Small intestine (tissue), 7 donors: ENCODE measurements at regions not wholly inside any gene's neighbourhood (a gene's known extent, or its start where the extent isn't known, plus 50 kb on each side); places are given as distances from the start of the nearest gene placed in this dataset.

Experiments used
- DNase-seq, 2 donors: peaks; one replicate each; pipeline versions ENCODE4 v3.0.0 to v3.0.0-alpha.2; 2013
- FAIRE-seq: peaks from 2 replicates; lab custom pipeline; 2012; peaks lifted over from hg19 to GRCh38; lab: Jason Lieb, UNC
- H3K27ac ChIP-seq, 3 donors: one replicate each; pipeline ENCODE4 v1.5.1; 2013; ENCODE audit warnings: low read length in 2 of 3, mild to moderate bottlenecking in 2 of 3, control low read depth in 1 of 3, inconsistent platforms in 1 of 3, low read depth in 1 of 3, moderate library complexity in 1 of 3
- H3K27me3 ChIP-seq, 3 donors: one replicate each; pipeline ENCODE4 v1.6.1; 2013; ENCODE audit warnings: low read length in 3 of 3, inconsistent platforms in 1 of 3; ENCODE audit not compliant: control insufficient read depth in 3 of 3, insufficient read depth in 3 of 3
- H3K36me3 ChIP-seq, 3 donors: one replicate each; pipeline ENCODE4 v1.6.1; 2013; ENCODE audit warnings: low read length in 3 of 3, inconsistent platforms in 1 of 3, low read depth in 1 of 3, mild to moderate bottlenecking in 1 of 3, moderate library complexity in 1 of 3; ENCODE audit not compliant: control insufficient read depth in 3 of 3, insufficient read depth in 2 of 3
- H3K4me1 ChIP-seq, 3 donors: one replicate each; pipeline ENCODE4 v1.6.1; 2013; ENCODE audit warnings: low read length in 2 of 3, inconsistent platforms in 1 of 3, low read depth in 1 of 3, mild to moderate bottlenecking in 1 of 3, moderate library complexity in 1 of 3; ENCODE audit not compliant: control insufficient read depth in 3 of 3, insufficient read depth in 2 of 3
- H3K4me3 ChIP-seq, 3 donors: one replicate each; pipeline ENCODE4 v1.5.1; 2013; ENCODE audit warnings: low read length in 3 of 3, control low read depth in 1 of 3, inconsistent platforms in 1 of 3, low read depth in 1 of 3, mild to moderate bottlenecking in 1 of 3, moderate library complexity in 1 of 3
- H3K9me3 ChIP-seq, 2 donors: one replicate each; pipeline ENCODE4 v1.6.1; 2013; ENCODE audit warnings: low read depth in 1 of 2, low read length in 1 of 2; ENCODE audit not compliant: control insufficient read depth in 2 of 2, insufficient read depth in 1 of 2
- WGBS, 3 donors: extraction: QIAGEN DNeasy Blood & Tissue Kit; methylation state at CpG; one replicate each; pipeline ENCODE4 v1.1.7; 2013; 5-methylcytosine and 5-hydroxymethylcytosine counted together
- donor health status: healthy with polysubstance abuse.
- donor health status: control.
- donor health status: control.
- donor health status: Bipolar disorder and iron deficiency.
- donor health status: healthy.

DNA sequence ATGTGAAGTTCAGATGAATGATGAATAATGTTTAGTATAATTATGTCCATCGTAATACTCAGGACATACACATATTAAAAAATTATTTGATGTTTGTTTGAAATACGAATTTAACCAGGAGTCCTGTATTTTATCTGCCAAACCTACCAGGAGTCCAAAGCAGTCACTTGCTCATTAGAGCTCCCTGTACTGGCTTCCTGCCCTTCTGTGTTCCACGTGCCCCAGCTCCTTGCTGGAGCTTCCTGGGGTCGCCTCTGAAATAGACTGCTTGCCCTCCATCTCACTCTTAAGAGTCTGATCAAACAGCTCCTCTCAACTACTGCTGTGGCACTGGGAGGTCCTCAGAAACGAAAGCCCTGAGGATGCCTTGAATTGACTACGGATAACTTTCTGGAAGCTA is 87.3 kb upstream of the DHRS4 start:
- FAIRE-seq (no peak), DNase-seq (no peak)
- Histone ChIP-seq H3K27ac (no peak overlapping the region), H3K4me3 (no peak overlapping the region), H3K9me3 (no peaks in the 10 kb centered on the region), H3K4me1 (no peaks in the 10 kb centered on the region), H3K27me3 (peaks cover 0 to 3% (median 2%) of the 10 kb centered on the region in 3 donors), H3K36me3 (no peaks in the 10 kb centered on the region)
- WGBS, 3 donors, result 64 to 74% (median 71%) methylated on average over 6 of the region's 6 CpGs

DNA sequence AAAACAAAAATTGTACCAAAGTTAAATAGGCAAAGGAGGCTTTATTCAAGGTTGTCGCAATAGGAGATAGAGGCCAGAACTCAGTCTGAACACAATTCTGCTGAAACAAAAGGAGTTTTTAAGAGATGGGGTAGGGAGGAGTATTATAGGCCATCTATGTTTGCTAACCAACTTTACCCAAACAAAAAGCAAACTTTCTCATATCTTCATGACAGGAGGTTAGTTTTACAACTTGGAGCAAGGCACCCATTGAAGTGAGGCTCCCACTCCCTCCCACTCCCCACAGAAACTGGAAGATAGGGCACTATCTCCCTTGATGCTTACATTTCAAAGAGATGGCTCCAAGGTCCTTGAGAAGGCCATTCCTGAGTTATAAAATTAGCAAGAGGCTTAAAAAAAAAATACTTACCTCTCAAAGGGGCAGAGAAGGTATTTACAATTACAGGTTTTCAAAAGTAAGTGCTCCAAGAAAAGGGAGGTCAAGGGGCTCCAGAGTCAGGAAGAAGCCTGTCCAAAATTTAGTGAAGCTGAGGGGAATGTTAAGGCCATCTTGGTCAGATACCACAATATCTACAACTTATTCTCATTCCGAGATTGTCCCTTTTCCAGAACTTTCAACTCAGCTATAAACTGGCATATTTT is 84.4 kb upstream of the DHRS4 start:
- Histone ChIP-seq H3K9me3 (peaks cover 0 to 2% of the 10 kb centered on the region in 2 donors), H3K4me1 (no peaks in the 10 kb centered on the region), H3K36me3 (no peaks in the 10 kb centered on the region), H3K27me3 (peaks cover 0 to 3% (median 2%) of the 10 kb centered on the region in 3 donors), H3K27ac (no peak overlapping the region), H3K4me3 (no peak overlapping the region)
- WGBS, 3 donors, result 87 to 98% (median 90%) methylated on average over 2 of the region's 2 CpGs
- FAIRE-seq (no peak), DNase-seq (no peak)

DNA sequence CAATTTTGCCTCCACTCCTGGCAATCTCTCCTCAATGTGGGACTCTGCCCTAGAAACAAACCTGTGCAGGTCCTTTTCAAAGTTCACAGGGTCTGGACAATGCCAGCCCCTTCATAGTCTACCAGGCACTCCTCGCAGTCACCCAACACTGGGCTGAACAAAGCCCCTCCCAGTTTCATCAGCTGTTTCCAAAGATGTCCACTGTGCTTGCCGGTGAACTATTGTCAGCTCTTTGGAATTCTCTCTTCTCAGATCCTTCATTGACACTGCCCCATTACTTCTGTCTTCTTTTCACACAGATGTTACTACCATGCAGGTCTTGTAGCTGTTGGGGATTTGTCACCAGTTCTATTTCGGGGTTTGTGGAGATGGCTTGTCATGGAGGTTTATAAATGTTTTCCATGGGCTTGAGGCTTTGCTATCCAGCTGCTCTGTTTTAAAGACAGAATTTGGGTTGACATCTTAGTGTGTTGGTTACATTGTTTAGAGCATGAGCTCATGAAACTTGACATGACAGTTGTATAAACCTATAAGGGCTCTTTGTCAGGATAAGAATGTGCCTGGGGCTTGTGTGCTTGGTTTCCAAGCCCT is 77.3 kb upstream of the DHRS4 start:
- no peak for DNase-seq
- H3K27me3 ChIP-seq, result no peaks in the 10 kb centered on the region
- H3K27ac ChIP-seq, result no peak overlapping the region
- no peak overlapping the region for H3K4me3 ChIP-seq
- FAIRE-seq, result no peak
- no peaks in the 10 kb centered on the region for H3K4me1 ChIP-seq
- H3K9me3 ChIP-seq, result peaks cover 0 to 2% of the 10 kb centered on the region in 2 donors
- 86 to 93% (median 91%) methylated on average over 3 of the region's 3 CpGs for WGBS, 3 donors
- no peaks in the 10 kb centered on the region for H3K36me3 ChIP-seq

DNA sequence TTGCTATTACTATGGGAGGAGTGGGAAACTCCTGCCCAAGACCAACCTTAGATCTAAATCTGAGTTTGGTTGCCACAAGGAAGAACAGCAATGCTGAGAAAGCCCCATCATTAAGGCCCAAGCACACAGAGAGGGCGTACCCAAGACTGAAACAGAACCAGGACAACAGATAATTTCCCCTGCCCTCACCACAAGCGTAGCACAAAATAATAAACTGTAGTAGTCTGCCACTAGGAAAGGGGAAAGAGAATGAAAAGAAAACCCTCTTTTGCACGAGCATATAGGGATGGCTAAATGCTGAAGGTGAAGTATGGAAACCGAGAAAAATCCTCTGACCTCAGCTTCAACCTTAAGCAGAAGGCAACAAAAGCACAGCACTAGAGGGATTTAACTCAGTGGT is 76.5 kb upstream of the DHRS4 start:
- no peak for FAIRE-seq
- WGBS, 3 donors, result 72 to 85% (median 79%) methylated on average over 4 of the region's 4 CpGs
- H3K4me3 ChIP-seq, result no peak overlapping the region

DNA sequence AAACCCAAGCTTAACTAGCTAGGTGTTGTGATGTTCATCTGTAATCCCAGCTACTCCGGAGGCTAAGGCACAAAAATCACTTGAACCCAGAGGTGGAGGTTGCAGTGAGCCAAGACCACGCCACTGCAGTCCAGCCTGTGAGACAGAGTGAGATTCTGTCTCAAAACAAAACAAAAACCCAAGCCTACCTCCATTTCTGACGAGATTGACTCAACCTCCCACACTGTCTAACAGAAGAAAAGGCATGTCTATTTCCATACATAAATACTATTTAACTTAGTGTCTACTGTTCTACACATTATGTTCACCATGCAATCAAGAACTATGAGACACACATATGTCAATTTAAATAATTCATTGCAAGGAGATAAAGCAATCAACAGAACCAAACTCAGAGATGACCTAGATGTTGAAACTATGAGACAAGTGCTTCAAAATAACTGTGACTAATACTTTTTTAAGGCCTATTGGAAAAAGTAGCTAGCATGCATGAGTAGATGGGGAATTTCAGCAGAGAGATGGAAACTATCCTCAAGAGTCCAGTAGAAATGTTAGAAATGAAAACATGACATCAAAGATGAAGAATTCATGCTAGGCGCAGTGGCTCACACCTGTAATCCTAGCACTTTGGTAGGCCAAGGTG is 75.9 kb upstream of the DHRS4 start:
- no peak overlapping the region for H3K27ac ChIP-seq
- peaks cover 0 to 1% (median 0%) of the 10 kb centered on the region in 3 donors for H3K4me1 ChIP-seq
- no peaks in the 10 kb centered on the region for H3K36me3 ChIP-seq
- peaks cover 0 to 2% of the 10 kb centered on the region in 2 donors for H3K9me3 ChIP-seq
- H3K27me3 ChIP-seq, result no peaks in the 10 kb centered on the region
- 81 to 90% (median 82%) methylated on average over 4 of the region's 4 CpGs for WGBS, 3 donors
- DNase-seq, result no peak
- FAIRE-seq, result no peak
- H3K4me3 ChIP-seq, result no peak overlapping the region

More for the DNA sequence above, 76.5 kb upstream of the DHRS4 start:
- Histone ChIP-seq H3K4me1 (no peaks in the 10 kb centered on the region), H3K27ac (no peak overlapping the region), H3K9me3 (peaks cover 0 to 2% of the 10 kb centered on the region in 2 donors), H3K36me3 (no peaks in the 10 kb centered on the region), H3K27me3 (no peaks in the 10 kb centered on the region)
- DNase-seq, result no peak

DNA sequence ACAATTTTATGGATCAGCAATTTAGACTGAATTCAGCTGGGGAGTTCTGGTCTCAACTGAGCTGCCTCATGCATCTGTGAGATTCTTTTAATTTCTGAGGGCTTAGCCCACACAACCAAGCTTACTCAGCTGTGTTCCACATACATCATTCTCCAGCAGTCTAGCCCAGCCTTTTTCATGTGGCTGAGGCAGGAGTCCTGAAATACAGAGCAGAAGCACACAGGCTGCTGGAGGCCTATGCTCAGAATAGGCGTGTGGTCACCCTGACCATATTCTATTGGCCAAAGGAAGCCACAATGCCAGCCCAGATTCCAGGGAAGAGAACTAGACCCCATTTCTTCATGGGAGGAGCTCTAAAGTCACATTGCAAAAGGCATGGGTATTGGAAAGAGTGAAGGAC is 72.3 kb upstream of the DHRS4 start:
- Histone ChIP-seq H3K4me1 (peaks cover 0 to 12% (median 0%) of the 10 kb centered on the region in 3 donors), H3K27ac (no peak overlapping the region), H3K36me3 (no peaks in the 10 kb centered on the region), H3K4me3 (no peak overlapping the region), H3K9me3 (no peaks in the 10 kb centered on the region), H3K27me3 (peaks cover 0 to 2% (median 0%) of the 10 kb centered on the region in 3 donors)
- FAIRE-seq (no peak), DNase-seq (no peak)
- WGBS, 3 donors, result 88 to 95% (median 90%) methylated on average over 1 of the region's 1 CpG

DNA sequence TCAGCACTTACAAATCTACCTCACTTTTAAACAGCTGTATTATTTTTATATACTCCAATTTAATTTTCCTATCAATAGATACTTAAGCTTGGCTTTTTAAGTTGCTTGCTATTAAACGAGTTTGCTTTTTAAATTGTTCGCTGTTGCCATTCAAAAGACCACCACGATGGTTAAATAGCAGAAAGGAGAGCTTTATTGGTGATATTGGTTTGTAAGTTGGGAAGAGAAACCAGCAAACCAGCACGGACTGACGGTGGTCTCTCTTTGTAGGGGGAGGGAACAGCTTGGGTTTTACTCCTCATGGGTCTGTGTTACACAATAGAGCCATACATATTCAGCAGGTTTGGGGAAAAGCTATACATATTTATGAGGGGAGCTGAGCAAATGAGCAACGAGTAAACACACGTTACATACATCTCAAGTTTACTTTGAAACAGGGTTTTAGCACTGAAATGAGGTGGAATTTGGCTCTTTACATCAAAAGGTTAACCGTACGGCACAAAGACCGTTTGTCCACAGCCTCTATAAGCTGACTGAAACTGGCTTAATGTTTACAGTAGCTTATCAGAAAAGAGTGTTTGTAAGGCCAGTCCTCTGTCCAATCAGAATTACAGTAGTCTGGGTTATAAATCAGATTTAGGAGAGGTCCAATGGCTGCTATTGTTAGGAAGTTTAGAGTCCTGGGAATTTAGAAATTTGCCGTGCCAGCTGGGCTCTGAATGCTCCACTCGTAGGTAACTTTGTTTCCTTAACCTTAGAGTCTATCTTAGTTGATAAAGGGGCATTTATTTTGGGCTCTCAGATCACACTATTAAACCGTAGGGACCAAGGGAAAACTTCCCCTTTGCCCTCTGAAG is 69.7 kb upstream of the DHRS4 start:
- Histone ChIP-seq H3K27me3 (peaks cover 0 to 2% (median 0%) of the 10 kb centered on the region in 3 donors), H3K9me3 (no peaks in the 10 kb centered on the region), H3K27ac (peak overlapping the region in 1 of 3 donors; percentile 58), H3K4me1 (peaks cover 0 to 12% (median 0%) of the 10 kb centered on the region in 3 donors), H3K36me3 (no peaks in the 10 kb centered on the region), H3K4me3 (peak overlapping the region in 1 of 3 donors; percentile 6)
- DNase-seq (peak; percentile 53 to 70), FAIRE-seq (no peak)
- WGBS, 3 donors, result 16 to 35% (median 33%) methylated on average over 13 of the region's 13 CpGs

DNA sequence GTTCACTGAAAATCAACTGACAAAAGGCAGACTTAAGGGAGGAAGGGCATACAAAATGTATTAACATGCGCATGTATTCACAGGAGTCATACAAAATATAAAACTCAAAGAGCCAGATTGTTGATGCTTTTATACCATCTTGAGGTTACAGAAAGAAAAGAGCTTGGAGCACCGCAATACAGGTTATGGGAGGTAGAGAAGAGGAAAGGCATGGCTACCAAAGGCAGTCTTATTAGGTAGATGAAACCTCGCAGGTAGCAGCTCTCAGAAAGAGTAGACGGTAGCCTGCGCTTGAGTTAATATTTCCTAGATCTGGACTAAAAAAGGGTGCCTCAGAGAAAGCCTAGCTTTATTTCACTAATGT is 69.0 kb upstream of the DHRS4 start:
- H3K36me3 ChIP-seq, result no peaks in the 10 kb centered on the region
- no peak overlapping the region for H3K4me3 ChIP-seq
- 31 to 64% (median 39%) methylated on average over 5 of the region's 5 CpGs for WGBS, 3 donors
- no peaks in the 10 kb centered on the region for H3K9me3 ChIP-seq
- peak overlapping the region in 1 of 3 donors; percentile 55 for H3K27ac ChIP-seq
- FAIRE-seq (no peak), DNase-seq (no peak)
- peaks cover 0 to 2% (median 0%) of the 10 kb centered on the region in 3 donors for H3K27me3 ChIP-seq
- H3K4me1 ChIP-seq, result peaks cover 0 to 12% (median 0%) of the 10 kb centered on the region in 3 donors
